AG09319 (cell line): ENCODE measurements at regions not wholly inside any gene's neighbourhood (a gene's known extent, or its start where the extent isn't known, plus 50 kb on each side); places are given as distances from the start of the nearest gene placed in this dataset.

Experiments
- DNase-seq: peaks from one replicate; pipeline ENCODE4 v3.0.0-alpha.2; 2010; ENCODE audit warnings: low read depth; ENCODE audit errors: extremely low read depth
- CTCF ChIP-seq: IDR thresholded peaks from 2 replicates; pipeline ENCODE4 v1.5.1; 2011; ENCODE audit warnings: low read depth, mild to moderate bottlenecking, inconsistent platforms, low read length, moderate library complexity

GRCh38 chr4:156052116-156052515 lies 98.5 kb upstream of the CTSO start:
- TF ChIP-seq CTCF = no peak
- DNase-seq = no peak

- no peak for DNase-seq
- TF ChIP-seq CTCF = no peak
Measured at GRCh38 chr4:156038772-156039171, 85.1 kb upstream of the CTSO start.

DNA sequence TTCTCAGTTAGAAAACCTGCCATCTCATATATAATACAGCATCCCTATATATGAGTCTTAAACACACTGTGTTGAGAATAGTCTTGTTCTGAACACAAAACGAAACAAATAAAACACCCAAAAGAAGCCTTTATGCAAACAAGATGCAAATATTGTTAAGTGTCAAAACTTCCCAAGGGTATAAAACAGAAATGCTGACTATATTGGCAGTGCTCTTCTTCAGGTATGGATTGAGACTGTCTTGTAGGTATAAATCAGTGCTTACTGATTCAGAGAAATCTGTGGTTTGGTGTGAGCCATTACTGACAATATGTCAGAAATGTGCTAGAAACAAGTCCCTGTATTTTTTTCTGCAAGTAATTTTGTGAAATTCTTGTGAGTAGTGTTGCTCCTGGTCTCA lies 82.8 kb upstream of the CTSO start:
- no peak for DNase-seq
- TF ChIP-seq CTCF = no peak

- no peak for DNase-seq
- no peak for TF ChIP-seq CTCF
Measured at GRCh38 chr4:156029691-156030090, 76.0 kb upstream of the CTSO start.

GRCh38 chr4:156021298-156021697 lies 67.6 kb upstream of the CTSO start:
- no peak for DNase-seq
- TF ChIP-seq CTCF = no peak

- no peak for TF ChIP-seq CTCF
- no peak for DNase-seq
Measured at GRCh38 chr4:156019246-156019645, 65.6 kb upstream of the CTSO start.

DNA sequence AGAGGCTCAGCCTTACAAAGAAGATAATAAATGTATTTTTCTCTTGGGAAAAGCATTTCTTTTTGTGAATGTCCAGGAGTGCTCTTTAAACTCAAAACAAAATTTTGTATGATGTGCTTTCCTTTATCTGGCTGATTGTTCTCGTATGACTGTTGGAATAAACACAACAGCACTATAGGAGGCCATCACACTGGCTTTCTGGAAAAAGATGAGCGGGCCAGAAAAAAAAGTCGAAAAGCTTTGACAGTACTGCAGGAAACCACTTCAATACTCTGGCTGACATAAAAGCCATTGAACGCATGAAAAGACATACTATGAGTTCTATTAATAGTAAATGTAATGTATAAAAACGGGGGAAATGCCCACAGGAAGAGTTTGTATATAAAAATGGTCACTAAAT lies 64.7 kb upstream of the CTSO start:
- TF ChIP-seq CTCF = no peak
- no peak for DNase-seq
